GM19035 (cell line): ENCODE measurements at regions not wholly inside any gene's neighbourhood (a gene's known extent, or its start where the extent isn't known, plus 50 kb on each side); places are given as distances from the start of the nearest gene placed in this dataset.
A peak's percentile ranks its signal among the peaks of the same experiment; 100 is the strongest.
"Not testable (repeated sequence)": the region's sequence is repeated elsewhere in the genome, so short reads cannot be mapped to it uniquely, and the experiment has no call there.

ENCODE experiments used
- ATAC-seq: cut with Tn5 transposase; IDR thresholded peaks from one replicate; pipeline ENCODE4 v1.9.1; 2021; ENCODE audit not compliant: unreplicated experiment

DNA sequence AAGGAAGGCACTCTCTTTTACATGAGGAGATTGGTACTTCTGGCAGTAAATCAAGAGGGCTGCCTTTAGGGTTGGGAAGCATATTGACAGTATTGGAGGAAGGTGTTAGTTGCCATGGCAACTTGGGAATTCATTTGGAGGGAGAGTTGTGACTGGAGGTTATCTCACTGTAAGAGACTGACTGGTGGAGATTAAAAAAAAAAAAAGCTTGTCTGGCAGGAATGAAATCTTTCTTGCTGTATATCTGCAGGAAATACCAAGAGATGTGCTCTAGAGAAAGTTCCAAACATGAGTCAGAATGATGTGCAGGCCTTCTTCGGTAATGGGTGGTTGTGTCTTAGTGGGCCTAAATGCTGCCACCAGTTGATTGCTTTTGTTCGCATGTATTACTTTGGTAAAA lies 59.8 kb upstream of the FAM72C start:
- ATAC-seq: not testable (repeated sequence)

DNA sequence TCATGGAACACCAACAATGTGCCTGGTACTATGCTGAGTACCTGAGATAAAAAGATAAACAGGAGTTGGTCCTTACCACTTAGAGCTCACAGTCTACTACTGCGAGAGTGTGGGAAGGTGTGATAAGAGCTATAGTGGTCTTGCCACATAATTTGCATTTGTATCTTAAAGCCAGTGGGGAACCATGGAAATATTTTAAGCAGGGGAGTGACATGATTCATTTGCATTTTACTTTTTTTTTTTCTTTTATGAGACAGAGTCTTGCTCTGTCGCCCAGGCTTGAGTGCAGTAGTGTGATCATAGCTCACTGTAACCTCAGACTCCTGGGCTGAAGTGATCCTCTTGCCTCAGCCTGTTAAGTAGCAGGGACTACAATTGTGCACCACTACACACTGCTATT lies 54.2 kb upstream of the FAM72C start:
- ATAC-seq: peak; percentile 92

DNA sequence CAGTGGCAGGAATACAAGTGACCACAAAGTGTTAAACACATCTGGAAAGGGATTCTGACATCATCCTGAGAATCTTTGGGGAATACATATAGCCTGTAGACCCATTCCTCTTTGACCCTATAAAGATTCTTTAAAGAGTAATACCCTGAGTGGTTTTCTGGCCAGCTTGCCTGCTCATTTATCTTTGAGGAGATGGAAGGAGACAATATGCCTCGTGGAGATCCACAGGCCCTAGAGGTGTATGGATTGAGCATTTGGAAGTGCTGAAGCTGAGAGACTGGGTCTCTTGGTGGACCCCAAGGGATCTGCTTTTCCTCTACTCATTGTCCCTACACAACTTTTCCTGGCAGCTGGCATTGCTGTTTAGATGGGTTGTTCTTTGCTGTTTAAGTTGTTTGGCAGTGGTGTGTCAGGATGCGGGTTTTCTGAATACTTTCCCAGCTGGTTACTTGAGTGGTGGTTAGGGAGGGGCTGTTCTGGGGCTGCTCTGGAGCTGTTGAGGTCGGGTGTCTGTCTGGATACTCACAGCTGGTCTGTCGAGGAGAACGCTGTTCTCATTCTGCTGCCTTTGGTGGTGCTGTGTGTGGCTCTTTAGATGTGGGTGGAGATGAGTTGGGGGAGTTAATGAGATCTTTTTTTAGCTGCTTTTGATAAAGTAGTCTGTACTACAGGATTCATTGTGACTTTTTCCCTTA lies 50.1 kb upstream of the FAM72C start:
- not testable (repeated sequence) for ATAC-seq
